NCI-H345 (cell line): ENCODE measurements at regions not wholly inside any gene's neighbourhood (a gene's known extent, or its start where the extent isn't known, plus 50 kb on each side); places are given as distances from the start of the nearest gene placed in this dataset.
A peak's percentile ranks its signal among the peaks of the same experiment; 100 is the strongest.
"Not testable (repeated sequence)": the region's sequence is repeated elsewhere in the genome, so short reads cannot be mapped to it uniquely, and the experiment has no call there.

Source experiments
- DNase-seq: peaks from one replicate; lab custom pipeline; 2025; lab: John Stamatoyannopoulos, UW

DNA sequence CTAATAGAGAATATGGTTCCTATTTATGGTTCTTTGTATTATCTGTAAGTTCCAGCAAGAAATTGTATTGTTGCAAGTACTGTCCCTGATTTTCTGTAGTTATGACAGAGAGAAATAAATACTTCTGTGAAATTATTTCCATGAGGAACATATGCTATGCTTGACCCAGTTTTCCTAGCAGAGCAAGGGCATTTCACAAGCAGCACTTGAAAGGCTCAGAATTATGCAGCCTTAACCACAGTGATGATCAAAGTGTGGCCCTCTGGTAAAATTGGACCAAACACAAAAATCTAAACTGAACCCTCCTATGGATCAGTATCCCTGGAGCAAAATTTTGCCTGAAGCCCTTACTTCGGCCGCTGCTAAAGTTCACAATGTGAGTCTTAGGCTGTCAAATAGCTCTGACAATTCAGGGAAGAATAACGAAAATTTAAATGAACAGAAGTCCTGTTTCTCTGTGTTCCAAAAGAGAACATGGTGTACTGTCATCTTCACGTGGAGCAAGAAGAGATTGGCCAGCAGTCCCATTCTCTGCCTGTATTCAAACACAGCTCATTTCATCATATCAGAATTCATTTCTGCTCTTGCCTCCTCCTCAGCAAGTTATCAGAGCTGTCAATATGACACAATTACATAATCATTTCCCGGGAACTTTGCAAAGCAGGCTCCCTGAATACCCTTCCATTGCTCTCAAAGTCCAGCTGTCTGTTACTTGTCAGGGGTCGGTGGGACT is 471.9 kb downstream of the RPS29 start:
- no peak for DNase-seq

DNA sequence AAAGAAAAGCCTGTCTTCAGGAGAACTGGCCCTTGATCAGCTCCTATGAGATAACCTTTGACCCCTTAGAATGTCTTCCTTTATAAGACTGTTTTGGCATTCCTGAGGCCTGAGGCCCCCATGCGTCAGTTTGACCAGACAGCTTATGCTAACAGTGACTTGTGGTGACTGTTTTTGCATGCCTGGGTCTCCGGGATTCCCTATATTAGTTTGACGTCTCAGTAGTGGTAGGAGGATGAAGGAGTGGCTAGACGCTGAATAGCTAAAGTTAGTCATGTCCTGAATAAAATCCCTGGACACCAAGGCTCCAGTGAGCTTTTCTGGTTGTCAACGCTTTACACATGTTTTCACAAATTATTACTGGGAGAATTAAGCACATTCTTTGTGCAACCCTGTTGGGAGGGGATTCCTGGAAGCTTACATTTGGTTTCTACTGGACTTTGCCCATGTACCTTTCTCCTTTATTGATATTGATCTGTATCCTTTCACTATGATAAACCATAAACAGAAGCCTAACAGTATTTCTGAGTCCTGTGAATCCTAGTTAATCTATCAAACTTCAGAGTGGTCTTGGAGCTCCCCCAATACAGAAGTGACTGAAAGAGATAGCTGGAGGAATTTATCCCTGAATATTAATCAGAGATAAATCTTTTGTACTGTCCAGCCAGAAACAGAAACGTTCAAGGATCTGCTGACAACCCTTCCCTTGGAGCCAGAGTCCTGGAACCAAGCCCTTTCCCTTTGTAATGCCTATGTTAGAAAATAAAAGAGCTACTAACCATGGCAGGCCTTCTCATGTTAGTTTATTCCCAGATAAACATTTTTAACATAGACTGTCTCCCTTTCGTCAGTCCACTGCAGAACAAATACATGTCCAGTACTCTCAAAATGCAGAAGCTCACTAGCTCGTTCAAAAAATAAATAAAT is 479.2 kb downstream of the RPS29 start:
- DNase-seq, result no peak

DNA sequence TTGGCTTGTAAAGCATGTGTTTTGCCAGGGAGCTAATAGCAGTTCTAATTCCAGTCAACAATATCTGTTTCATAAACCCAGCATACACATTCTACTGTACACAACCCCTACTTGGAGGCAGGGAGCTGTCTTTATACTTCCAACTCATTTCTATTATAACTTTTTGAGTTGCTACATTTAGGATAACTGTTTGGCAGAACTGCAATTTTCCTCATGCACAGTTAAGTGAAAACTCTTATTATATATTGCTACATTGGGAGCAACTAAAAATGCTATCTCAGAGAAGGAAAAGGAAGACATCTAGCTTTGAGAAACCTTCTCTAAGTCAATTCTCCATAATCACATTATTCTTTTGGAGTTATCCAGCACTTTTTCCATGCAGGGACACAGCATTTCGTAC is 480.2 kb downstream of the RPS29 start:
- no peak for DNase-seq

DNA sequence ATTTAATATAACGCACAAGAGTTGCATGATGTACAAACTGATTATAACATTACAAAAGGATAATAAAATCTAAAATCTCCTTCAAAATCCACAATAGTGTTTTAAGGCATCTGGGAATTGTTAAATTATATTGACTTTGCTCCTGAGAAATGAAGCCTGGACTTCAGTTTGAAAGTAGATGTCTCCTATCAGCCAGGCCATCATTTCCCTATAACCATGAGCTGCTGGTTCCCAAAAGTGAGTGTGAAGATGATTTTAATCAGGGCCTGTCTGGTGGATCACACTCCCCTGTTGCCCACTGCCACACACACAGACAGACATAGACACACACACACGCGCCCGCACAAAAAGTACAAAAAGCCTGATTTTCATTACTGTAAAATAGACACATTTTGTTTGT is 480.7 kb downstream of the RPS29 start:
- DNase-seq, result no peak

DNA sequence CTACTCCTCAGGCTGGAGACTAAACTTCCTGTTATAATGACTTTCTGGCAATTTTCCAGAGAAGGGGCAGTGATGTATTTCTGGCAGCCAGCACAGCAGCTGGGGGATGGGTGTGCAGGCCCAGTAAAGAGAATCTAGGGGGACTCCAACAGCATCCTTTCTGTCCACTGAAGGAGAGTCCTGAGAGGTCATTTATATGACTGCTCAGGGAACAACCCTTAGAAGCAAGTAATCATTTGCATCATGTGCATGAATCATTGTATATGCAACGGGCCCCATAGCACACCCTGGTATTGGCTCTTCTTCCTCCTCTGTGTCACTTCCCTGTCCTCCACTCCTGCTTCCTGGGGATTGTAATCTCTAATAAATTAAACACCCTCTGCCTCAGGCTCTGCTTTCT is 493.8 kb downstream of the RPS29 start:
- DNase-seq, result no peak

DNA sequence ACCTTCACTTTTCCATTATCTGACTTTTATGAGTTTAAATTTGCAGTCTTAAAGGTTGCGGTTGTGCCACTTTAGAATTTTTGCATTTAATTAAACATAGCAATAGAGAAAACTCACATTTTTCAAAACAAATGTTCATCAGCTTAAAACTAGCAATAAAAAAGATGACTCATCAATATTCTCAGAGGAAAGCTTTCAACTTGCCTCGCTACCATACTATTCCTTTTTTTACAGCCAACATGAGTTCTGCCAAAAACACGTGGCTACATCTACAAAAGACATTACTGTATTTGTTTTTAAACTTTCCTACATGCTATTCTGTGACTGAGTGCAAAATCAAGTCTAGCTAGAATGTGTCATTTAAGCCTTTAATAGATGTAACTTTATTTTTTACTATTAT is 497.1 kb downstream of the RPS29 start:
- no peak for DNase-seq

DNA sequence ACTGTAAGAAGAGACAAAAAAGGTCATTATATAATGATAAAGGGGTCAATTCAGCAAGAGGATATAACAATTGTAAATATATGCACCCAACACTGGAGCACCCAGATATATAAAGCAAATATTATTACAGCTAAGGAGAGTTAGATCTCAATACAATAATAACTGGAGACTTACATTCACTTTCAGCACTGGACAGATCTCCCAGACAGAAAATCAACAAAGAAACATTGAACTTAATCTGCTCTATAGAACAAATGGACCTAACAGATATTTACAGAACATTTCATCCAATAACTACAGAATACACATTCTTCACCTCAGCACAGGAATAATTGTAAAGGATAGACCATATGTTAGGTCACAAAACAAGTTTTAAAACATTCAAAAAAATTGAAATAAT is 512.9 kb downstream of the RPS29 start:
- DNase-seq, result not testable (repeated sequence)

DNA sequence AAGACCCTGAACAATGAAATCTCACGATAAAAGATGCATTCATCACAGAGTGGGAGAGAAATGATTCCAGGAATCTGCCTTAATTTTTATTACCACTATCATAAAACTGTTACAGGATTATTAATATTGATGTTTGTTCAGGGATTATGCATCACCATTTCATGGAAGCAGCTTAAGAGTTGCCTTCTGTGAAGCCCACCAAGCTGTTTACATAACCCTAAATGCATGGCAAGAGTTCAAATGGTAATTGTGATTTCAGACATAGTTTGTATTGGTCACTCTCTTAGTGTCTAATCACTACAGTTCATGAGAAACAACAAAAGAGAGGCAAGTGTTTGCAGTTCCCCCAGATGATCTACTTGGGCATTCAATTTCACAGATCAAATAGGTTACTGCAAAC is 527.7 kb downstream of the RPS29 start:
- DNase-seq, result no peak

DNA sequence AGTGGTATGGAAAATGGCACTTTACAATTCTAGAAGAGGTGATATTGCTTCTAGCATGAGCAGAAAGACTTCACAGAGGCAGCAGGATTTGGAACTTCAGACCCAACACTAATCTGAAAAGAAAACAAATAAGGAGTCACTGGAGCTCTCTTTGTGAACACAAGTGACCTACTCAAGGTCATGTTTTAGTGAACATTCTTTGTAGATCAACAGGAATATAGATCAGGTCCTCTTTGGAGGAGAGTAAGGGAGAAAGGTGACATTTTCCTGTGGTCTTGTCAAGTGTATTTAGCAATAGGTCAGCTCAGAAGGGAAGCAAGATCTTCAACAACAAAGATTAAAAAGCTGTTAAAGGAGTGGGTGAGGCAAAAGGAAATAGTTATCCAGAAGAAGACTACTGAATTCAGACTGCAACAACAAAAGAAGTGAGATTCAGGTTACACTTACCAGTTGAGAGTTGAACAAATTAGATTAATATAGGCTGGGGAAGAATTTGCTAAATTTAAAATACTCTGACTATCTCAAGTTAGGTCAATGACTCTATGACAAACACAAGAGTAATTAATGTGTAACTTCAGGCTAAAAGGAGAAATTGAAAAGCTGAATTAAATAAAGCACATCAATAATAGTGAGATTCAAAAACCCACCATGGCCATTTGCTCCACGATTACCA is 528.2 kb downstream of the RPS29 start:
- no peak for DNase-seq

DNA sequence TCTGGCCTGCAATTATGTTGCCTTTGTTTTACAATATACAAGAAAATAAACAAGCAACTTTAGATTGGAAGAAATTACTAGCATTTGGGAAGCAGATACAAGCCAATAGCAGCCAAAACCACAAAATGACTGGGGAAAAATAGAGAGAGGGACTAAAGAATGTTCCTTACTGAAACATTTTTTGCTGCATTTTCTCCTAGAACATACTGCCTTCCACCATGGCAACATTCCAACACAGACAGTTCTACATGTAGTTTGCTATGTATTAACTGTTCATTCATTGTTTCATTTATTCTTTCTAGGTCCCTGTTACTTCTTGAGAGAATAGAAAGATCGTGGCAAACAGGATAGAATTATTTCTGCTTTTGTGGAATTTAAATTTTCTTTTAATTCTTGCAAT is 530.2 kb downstream of the RPS29 start:
- DNase-seq, result no peak

DNA sequence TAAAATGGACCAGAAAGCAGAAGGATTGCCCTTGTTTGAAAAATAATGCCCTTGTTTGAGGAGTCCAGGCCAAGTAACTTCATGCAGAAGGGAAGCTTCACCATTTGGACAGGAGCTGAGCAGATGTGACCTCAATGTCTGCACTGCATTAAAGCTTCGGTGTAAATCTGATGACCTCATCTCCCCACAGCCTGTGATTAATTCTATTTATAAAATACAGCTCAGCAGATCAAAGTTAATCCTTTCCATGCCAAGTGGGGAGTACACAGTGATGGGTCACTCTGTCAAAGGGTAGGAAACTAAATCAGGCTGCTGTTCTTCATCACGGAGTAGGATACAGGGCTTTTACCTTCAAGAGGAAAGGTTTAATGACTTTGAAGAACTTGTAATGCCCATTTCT is 533.7 kb downstream of the RPS29 start:
- no peak for DNase-seq

DNA sequence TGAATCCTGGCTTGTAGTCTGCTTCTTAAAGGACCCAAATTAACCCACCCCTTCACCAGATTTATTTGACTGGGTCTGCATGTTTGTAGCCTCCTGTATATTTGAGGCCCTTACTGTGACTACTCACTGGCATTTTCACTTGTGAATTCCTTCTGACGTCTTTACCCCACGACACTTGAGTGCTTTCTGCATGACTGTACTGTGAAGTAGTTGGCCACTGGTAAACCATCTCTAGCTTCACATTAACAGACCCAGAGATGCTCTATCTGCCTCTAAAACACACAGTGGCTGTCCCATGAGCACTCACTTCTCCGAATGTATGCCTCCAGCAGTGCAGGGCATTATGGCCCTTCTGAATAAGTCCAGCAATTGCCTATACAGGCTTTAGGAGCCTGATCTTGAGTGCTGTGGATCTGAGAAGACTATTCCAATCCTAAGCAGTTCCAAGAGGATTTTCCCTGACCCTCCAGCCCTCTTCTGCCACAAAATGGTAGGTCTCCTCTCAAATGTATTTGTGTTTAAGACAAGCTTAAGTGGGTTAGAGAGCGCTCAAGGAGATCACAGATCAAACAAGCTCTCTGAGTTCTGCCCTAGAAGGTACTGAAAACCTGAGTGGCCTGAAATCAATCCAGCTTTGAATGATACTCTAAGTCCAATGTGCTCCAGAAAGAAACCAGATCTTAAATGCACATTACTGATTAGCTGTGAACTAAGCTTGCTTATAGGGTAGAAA is 534.7 kb downstream of the RPS29 start:
- DNase-seq, result no peak

DNA sequence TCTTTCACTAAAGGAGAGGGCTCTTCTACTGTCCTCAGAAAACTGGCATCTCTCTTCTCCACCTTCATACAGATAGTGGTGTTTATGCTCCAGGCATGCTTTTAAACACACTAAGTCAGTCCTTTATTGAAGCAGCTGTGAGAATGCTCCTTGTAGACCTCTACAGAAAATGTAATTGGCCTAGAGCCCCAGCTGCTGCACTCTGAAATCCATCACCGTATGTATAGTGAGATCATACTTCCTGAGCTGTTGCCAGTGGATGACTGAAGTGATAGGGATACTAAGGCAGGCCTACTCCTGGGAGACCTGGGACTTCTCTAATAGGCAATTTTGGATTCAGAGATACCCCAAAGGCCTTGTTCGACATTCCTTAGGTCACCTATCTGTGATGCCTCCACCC is 535.4 kb downstream of the RPS29 start:
- no peak for DNase-seq

DNA sequence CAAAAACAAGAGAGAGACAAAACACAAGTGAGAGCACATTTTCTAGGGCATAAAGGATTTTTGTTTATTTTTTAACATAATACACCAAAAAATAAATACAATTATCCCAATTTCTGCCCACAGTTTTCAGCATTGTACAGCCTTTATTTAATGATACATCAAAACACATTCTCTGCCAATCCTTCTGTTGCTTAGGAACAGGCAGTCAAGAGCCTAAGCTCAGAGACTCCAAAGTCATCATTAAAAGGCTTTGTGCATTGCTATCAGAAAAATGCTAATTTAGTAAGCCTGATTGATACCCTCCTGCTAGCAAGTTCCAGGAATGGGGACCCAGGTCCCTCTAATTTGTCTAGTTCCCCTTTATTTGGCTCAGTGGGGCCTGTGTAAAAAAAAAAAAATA is 536.5 kb downstream of the RPS29 start:
- DNase-seq, result peak; percentile 6

DNA sequence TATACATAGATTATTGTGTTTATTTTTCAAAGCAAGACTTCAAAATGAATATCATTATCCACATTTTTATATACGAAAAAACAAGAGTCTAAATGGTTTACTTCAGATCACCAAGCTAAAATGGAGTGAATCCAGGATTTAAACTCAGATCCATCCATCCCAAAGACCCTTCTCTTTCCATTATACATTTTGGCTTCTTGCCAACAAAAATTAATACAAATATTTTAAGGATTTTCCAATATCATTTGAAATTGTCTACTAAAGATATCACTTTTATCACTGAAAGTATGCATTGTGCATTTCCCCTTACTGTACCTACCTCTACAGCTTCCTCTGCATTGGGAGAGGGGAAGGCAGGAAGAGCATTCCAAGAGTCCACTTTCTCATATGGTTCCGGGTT is 541.2 kb downstream of the RPS29 start:
- DNase-seq, result no peak

DNA sequence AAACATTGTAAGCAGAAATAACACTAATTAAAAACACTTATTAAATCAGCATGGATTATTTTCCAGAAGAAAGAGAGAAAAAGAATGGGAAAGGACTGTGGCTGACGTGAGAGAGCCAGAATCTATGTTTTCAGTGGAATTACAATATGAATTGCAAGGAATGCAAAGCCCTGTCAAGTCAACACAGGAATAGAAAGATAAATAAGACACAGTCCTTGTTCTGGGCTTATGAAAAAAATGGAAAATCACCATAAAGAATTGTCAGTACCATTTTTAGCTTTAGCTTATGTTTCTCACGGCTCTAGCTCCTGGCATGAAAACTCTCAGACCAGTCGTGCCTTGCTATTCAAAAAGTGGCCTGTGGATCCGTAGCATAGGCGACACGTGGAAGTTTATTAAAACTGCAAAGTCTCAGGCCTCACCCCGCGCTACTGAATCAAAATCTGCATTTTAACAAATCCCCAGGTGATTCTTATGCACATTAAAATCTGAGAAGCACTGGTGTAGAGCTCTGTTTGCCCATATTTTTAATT is 549.1 kb downstream of the RPS29 start:
- no peak for DNase-seq

DNA sequence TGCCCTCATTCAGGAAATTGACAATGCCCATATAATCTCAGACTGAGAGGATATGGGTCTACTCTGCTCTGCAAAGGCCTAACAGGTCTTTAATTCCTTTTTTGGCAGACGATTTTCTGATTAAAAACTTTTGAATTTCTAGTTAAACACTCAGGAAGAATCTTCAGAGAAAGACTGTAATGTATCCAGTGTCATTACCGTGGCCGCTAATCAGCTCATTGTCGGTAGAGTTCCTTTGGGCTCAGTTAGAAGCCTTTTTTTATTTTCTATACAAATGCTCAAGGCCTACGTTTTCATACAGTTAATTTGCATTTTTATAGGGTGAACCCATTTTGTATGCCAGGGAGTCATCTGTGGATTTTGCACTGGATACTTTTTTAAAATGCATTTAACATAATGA is 549.9 kb downstream of the RPS29 start:
- DNase-seq, result no peak

DNA sequence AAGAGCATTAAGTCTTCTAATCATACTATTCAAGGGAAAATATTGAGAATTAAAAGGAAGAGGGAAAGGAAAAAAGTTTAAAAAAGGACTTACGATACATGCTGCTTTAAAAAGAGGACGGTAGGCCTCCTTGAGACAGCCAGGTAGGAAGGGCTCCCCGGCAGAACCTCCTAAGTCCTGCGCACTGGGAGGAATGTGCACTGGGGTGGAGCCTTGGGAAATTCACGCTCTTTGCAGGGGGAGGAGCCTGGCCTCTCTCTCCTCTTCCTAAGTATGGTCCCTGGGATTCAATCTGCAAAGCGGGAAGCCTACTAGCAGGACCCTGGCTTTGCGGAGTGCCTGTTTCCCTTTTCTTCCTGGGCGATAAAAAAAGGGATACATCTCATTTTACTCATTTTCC is 553.0 kb downstream of the RPS29 start:
- no peak for DNase-seq

DNA sequence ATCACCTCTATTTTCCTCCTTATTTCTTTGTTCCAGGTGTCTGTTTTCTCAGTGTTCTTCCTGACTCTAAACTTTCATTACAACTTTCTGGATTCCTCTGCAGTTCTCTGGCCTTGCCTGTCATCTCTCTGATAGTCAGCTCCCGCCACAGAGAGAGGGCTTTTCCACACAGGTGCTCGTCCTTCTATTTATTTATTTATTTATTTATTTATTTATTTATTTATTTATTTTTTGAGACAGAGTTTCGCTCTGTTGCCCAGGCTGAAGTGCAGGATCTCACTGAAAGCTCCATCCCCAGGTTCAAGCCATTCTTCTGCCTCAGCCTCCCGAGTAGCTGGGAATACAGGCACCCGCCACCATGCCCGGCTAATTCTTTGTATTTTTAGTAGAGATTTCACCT is 554.5 kb downstream of the RPS29 start:
- not testable (repeated sequence) for DNase-seq

DNA sequence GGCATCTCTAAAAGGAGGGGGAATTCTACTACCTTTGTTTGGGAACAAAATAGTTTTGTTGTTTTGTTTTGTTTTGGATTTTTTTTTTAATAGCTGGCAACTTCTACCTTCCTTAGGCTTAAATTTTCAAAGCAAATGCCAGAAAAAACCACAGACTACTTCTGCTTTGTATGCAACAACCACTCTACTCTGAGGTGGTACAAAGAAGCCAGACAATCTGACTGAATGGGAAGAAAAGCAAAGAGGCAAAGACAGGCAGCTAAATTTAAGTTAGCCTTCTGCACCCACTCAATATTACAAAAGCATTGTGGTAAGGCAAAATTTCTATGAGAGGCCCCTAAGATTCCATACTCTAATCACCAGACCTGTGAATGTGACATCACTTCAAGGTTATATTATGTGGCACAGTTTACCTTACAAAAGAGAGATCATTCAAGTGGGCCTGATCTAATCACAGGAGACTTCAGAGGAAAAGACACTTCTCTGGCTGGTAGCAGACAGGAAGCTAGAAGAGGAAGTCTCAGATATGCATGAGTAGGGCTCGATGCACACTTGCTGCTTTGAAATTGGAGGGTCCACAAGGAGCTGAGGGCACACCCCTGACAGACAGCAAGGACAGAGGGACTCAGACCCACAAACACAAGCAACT is 566.6 kb downstream of the RPS29 start:
- no peak for DNase-seq

DNA sequence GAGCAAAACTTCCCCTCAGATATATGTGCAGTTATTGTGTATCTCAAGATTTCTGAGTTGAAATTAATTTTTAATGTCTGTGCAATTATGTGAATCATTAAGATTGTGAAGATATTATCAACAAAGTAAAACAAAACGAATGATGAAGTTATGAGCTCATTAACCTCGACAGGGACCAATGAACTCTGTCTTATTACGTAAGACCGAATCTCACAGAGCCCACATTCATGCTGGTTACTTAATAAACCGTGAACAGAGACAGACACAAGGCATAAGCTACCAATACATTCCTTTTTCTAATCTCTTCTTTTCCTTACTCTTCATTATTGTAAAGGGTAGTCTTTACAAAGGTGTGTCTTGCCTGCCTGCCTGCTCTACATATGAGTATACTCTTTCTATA is 568.7 kb downstream of the RPS29 start:
- DNase-seq, result no peak
